GM06990 (cell line): ENCODE measurements at regions not wholly inside any gene's neighbourhood (a gene's known extent, or its start where the extent isn't known, plus 50 kb on each side); places are given as distances from the start of the nearest gene placed in this dataset.

Source experiments
- DNase-seq: peaks from one replicate; pipeline ENCODE4 v3.0.0-alpha.2; 2011; ENCODE audit not compliant: insufficient read length; ENCODE audit errors: extremely low read depth
- H3K27me3 ChIP-seq: replicated peaks from 2 replicates; pipeline ENCODE4 v1.6.0; 2011; ENCODE audit warnings: low read length; ENCODE audit not compliant: control insufficient read depth, insufficient read depth
- H3K36me3 ChIP-seq: 2 replicates; pipeline ENCODE4 v1.5.1; 2011; ENCODE audit warnings: low read length; ENCODE audit not compliant: control insufficient read depth, insufficient read depth
- H3K4me3 ChIP-seq: replicated peaks from 2 replicates; pipeline ENCODE4 v1.5.1; 2011; ENCODE audit warnings: low read depth, mild to moderate bottlenecking, control low read depth, low read length
- CTCF ChIP-seq: IDR thresholded peaks from 2 replicates; pipeline ENCODE4 v1.5.1; 2011; ENCODE audit warnings: low read length, control low read depth, mild to moderate bottlenecking, inconsistent platforms; ENCODE audit not compliant: insufficient read depth, poor library complexity, severe bottlenecking

GRCh38 chr2:48865704-48866103 is 110.2 kb upstream of the LHCGR start:
- no peak for TF ChIP-seq CTCF
- DNase-seq = no peak
- Histone ChIP-seq H3K4me3 (no peak overlapping the region), H3K36me3 (no peaks in the 10 kb centered on the region), H3K27me3 (0 out of 2 replicates have a peak, but pooled peaks cover 1% of the 10 kb centered on the region)

GRCh38 chr2:48860380-48860779 is 104.9 kb upstream of the LHCGR start:
- H3K36me3 ChIP-seq = no peaks in the 10 kb centered on the region
- no peak for TF ChIP-seq CTCF
- 0 out of 2 replicates have a peak, but pooled peaks cover 1% of the 10 kb centered on the region for H3K27me3 ChIP-seq
- H3K4me3 ChIP-seq = no peak overlapping the region
- peak; percentile 8 for DNase-seq

DNA sequence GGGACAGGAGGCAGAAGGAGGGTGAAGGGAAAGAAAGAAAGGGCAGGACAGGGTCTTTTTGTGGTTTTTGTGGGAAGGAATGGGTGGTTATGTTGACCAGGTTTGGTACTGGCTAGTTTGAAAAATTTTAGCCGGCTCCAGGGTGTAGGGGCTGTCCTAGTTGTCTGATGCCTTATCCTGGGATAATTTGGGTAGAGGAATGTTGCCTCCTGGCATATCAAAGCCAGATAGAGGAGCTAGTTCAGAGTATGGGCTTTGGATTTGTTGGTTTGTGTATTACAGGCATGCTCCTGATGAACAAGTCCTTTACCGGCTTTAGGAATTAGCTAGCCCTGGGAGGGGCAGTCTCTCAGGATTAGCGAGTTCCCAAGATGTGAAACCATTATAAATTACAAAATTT is 101.1 kb upstream of the LHCGR start:
- Histone ChIP-seq H3K4me3 (no peak overlapping the region), H3K36me3 (no peaks in the 10 kb centered on the region), H3K27me3 (0 out of 2 replicates have a peak, but pooled peaks cover 1% of the 10 kb centered on the region)
- DNase-seq = no peak
- no peak for TF ChIP-seq CTCF

GRCh38 chr2:48856144-48856543 is 100.6 kb upstream of the LHCGR start:
- Histone ChIP-seq H3K27me3 (no peaks in the 10 kb centered on the region), H3K4me3 (no peak overlapping the region), H3K36me3 (no peaks in the 10 kb centered on the region)
- no peak for TF ChIP-seq CTCF
- DNase-seq = no peak

GRCh38 chr2:48855142-48855541 is 99.6 kb upstream of the LHCGR start:
- H3K4me3 ChIP-seq = no peak overlapping the region
- H3K27me3 ChIP-seq = no peaks in the 10 kb centered on the region
- DNase-seq = no peak
- no peak for TF ChIP-seq CTCF
- H3K36me3 ChIP-seq = no peaks in the 10 kb centered on the region

GRCh38 chr2:48854681-48855080 is 99.2 kb upstream of the LHCGR start:
- H3K4me3 ChIP-seq = no peak overlapping the region
- TF ChIP-seq CTCF = no peak
- no peaks in the 10 kb centered on the region for H3K27me3 ChIP-seq
- no peak for DNase-seq
- no peaks in the 10 kb centered on the region for H3K36me3 ChIP-seq
